ENCODE measurements at regions not wholly inside any gene's neighbourhood (a gene's known extent, or its start where the extent isn't known, plus 50 kb on each side); places are given as distances from the start of the nearest gene placed in this dataset.
"Not testable (repeated sequence)": the region's sequence is repeated elsewhere in the genome, so short reads cannot be mapped to it uniquely, and the experiment has no call there.

DNA sequence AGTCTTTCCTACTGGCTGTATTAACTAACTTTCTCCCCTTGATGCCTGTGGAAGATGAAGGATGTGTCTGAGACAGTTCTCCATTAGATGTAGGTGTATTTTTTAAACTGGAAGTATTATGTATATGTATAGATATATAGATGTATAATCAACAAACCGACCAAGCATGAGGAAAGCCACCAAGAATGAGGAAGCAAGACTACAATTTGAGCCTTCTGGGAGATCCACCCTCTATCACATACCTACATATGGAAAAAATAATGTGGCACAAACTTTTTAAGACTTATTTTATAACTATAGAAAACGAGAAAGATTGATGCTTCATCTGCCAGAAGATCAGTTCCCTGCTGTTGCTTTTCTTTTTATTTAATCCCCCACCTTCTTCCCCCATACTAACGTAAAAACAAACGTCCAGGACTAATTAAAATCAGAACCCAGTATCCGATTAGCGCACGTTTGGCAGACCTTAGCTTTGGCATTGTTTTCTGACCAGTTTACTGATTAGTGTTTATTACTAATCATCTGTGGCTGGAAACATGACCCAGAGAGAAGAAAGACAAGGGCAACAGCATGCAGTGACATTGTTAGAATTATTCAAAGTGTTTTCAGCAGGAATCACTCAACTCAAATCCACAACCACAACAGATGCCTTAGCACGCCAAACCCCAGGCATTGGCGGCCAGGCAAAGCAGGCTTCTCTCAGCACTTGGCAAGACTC is 490.2 kb downstream of the EBF1 start:
- DNase-seq (ENCODE audit: low read depth), result no peak
- in situ Hi-C loops (cut with HindIII; ENCODE audit: low pct_unique_long_range_greater_than_20kb, low sequenced_read_pairs), result no loop called here

DNA sequence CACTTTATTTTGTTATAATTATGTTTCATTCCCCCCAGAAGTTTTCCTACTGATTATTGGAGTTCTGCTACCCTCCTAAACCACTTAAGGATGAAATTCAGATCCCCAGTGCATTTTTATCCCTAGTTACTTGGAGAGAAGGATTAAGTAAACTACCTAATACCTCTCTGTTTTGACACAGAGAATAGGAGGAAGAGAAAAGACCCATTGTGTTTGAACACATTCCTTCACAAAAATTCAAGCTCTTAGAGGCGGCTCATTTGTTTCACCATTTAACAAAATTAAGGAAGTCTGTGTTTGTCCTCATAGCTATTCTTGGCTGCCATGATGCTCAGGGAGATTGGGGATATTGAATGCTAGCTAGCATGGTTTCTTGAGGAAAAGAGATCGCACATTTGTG is 492.6 kb downstream of the EBF1 start:
- in situ Hi-C loops (cut with HindIII; ENCODE audit: low pct_unique_long_range_greater_than_20kb, low sequenced_read_pairs), result no loop called here
- no peak for DNase-seq (ENCODE audit: low read depth)

DNA sequence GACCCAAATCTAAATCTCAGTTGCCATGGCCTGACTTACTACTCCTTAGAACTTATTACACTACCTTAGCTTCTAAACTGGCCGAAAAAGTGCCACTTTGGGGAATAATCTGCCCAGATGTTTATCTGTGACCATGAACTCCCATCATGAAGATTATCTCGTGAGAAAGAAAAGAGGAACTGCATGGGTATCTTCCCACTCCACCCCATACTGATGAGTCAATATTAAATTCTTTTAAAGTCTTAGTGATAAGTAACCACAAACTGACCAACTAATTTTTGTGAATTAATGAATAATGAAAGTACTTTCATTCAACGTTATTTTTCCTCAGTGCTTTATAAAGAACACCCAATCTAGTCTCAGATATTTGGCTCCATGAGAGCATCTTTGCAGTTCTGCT is 493.5 kb downstream of the EBF1 start:
- in situ Hi-C loops (cut with HindIII; ENCODE audit: low pct_unique_long_range_greater_than_20kb, low sequenced_read_pairs), result no loop called here
- DNase-seq (ENCODE audit: low read depth), result no peak

DNA sequence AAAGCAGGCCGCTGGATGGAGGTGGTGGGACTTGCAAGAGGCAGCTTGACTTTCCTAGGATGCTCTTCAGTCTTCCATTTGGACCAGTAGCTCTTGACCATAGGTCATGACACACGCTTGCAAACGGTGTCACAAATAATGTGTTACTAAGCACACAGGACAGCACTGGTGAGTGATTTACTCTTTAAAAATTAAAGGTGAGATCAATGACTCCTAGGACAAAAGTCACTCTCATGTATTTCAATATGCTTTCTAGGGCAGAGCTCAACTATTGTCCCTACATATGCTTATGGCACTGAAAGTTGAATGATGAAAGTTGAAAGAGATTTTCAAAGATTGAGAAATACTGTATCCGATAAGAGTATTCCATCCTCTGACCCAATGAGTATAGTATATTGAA is 496.7 kb downstream of the EBF1 start:
- DNase-seq (ENCODE audit: low read depth), result no peak
- in situ Hi-C loops (cut with HindIII; ENCODE audit: low pct_unique_long_range_greater_than_20kb, low sequenced_read_pairs), result no loop called here

DNA sequence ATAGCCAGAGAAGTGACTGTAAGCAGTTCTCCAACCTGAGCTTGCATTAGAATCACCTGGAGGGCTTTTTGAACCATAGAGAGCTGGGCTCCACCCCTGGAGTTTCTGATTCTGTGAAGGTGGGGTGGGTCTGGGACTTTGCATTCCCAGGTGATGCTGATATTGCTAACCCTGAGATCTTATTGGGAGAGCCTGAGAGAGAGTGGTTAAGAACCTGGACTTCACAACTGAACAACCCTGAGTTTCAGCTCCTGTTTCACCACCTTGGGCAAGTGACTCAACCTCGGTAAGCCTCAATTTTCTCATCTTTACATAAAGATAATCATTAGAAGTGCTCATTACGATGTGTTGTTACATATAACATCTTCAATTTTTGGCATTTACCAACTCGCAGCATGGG is 498.6 kb downstream of the EBF1 start:
- in situ Hi-C loops (cut with HindIII; ENCODE audit: low pct_unique_long_range_greater_than_20kb, low sequenced_read_pairs), result no loop called here
- DNase-seq (ENCODE audit: low read depth), result no peak

DNA sequence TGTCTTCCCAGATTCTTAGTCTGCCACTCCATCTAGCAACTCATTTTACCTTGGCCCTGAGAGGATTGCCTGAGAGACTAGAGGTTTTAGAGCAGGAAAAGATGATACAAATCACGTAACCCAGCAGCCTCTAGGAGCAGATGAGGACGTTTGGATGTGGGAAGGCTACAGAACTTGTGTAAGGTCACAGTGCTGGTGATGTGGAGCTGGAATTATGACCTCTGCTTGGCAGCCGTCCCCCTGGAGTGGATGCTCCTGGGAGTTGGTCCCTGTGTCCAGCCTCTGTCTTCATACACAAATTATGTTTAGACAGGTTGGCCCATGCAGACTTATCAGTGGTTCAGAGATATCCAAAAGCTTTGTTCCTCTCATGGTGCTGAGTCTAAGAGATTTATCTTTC is 499.0 kb downstream of the EBF1 start:
- in situ Hi-C loops (cut with HindIII; ENCODE audit: low pct_unique_long_range_greater_than_20kb, low sequenced_read_pairs), result no loop called here

DNA sequence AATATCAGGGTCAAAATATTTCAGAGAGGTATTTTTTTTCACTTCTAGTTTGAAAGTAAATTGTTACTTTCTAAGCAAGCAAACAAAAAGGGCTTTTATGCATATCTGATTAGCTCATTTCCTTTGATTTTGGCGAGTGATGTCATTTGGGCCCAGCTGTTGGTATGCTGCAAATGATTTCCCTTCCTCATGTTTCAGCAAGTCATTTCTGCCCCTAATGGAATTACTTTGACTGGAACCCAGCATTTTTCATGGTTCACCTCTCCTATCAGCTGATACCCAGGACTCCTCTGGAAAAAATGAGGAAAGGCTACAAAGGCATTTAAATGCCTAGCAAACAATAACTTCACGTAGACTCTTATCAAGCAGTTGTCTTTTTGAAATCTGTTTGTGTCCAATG is 500.6 kb downstream of the EBF1 start:
- in situ Hi-C loops (cut with HindIII; ENCODE audit: low pct_unique_long_range_greater_than_20kb, low sequenced_read_pairs), result no loop called here
- no peak for DNase-seq (ENCODE audit: low read depth)

More for the DNA sequence above, 499.0 kb downstream of the EBF1 start:
- no peak for DNase-seq (ENCODE audit: low read depth)

DNA sequence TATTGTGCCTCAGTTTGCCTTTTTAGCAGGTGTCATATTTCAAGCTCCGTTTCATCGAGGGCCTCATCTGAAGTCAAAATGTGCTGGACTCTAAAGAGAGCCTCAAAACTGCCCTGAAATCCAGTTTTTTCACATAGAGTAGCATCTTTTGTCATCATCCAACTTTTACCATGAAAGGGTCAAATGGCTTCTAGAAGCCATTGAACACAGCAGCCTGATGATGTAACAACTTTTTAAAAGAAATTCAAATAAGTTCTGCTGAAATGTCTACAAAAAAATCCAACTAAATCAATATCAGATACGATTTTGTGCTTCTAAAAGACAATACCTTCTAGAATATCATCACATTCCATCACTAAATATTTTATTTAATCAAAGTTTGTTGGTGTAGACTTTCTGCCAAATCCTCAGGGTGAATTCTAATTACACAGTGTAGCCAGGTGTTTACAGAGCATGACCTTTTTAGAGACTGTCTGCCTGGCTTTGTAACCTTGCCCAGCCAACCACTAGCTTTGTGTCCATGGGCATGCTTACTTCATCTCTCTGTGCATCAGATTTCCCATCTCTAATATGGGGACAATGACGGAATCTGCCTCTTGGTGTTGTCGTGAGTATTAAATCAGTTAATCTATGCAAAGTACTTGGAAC is 505.0 kb downstream of the EBF1 start:
- in situ Hi-C loops (cut with HindIII; ENCODE audit: low pct_unique_long_range_greater_than_20kb, low sequenced_read_pairs), result no loop called here
- no peak for DNase-seq (ENCODE audit: low read depth)

DNA sequence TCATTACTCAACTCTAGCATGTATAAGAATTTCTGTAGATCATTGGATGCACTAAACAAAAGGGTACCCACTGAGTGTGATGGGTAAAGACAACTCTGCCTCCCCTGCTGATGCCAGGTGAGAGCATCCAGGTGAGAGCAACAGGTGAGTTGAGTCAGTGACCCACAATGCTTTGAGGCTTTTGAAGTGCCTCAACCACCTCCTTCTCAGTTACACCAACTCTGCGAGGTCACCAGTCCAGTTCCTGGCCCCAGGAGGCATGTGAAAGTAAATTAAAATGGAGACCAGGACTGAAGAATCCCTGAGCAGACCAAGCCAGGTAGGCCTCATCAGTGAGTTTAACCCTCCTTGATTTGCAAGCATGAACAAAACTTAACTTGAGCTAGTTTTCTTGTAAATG is 505.8 kb downstream of the EBF1 start:
- DNase-seq (ENCODE audit: low read depth), result no peak
- in situ Hi-C loops (cut with HindIII; ENCODE audit: low pct_unique_long_range_greater_than_20kb, low sequenced_read_pairs), result no loop called here

DNA sequence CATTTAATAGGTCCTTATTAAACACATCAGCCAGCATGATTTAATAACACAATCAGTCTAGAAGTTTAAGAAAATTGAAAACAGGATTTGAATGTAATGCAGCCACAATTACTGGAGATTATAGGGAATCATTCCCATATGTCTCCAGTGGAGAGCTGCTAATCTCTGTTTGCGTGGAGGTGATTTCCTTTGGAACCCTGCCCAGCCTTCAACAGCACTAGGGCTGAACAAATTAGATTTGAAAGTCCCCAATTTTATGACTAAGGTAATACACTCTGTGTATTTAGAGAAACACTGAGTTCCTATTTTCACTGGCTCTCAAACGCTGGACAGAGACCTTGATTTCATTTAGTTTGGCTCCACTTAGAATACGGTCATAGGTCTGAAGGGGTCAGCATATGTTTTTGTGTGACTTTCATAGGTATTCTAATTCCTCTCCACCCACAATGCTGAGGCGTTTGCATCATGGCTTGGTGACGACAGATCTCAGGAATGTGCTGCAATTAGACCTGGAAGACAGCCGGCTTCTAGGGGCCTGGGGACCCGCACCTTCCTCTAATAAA is 508.3 kb downstream of the EBF1 start:
- DNase-seq (ENCODE audit: low read depth), result no peak
- in situ Hi-C loops (cut with HindIII; ENCODE audit: low pct_unique_long_range_greater_than_20kb, low sequenced_read_pairs), result no loop called here

DNA sequence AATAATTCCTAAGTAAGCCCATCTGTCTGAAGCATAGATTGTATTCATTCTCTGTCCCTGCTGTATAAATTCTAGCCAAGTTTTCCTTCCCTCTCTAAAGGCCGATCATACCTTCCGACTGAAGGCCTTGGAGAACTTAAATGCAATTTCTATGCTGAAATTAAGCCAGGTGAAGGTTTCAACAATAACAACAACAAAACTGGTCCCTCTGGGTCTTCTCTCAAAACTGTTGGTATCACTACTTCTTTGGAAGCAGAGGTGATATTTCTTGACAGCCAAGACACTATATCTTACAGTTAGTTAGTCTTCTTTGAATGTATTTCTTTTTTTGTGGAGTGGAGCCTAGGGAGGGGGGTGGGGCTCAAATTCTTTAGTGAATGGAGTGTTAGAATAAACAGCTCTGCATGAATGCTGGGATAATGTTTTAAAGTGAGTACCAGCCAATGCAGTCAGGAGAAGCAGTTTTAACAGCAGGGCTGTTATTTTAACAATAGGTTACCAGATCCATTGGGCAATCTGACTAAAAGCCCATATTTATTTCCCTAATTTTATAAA is 508.9 kb downstream of the EBF1 start:
- in situ Hi-C loops (cut with HindIII; ENCODE audit: low pct_unique_long_range_greater_than_20kb, low sequenced_read_pairs), result no loop called here
- no peak for DNase-seq (ENCODE audit: low read depth)

DNA sequence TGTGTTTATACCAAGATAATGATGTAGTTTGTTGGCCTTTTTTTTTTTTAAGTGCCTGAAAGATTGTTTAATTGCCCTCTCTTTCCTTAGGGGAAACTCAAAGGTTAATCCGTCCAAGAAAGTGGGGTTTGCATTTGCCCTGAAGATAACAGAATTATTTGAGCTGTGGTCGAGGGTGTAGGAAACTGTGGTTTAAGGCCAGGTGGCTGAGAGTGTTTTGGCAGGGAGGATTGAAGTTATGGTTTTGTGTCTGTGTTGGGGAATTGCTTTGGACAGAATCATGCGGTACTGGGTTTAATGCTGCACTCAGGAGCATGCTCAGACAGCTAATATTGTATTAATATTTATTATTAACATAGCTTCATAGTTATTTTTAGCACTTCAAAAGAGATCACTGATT is 509.8 kb downstream of the EBF1 start:
- DNase-seq (ENCODE audit: low read depth), result no peak

DNA sequence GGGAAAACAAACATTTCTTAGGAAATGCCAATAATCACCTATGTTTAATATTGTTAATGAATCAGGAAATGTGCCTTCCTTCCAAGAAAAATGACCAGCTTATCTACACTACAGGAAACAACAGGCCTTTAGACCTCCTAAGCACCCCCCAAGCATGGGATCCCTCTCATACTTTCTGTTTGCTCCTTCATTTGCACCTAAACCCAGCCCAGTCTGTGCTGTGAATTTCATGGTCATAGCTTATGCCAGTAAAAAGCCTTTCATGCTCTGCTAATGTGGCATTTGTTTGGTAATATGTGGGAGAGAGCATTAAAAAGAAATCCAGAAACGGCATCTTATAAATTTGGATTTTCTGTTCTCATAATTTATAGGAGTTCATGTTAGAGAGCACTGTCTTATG is 511.1 kb downstream of the EBF1 start:
- in situ Hi-C loops (cut with HindIII; ENCODE audit: low pct_unique_long_range_greater_than_20kb, low sequenced_read_pairs), result no loop called here
- DNase-seq (ENCODE audit: low read depth), result no peak

More for the DNA sequence above, 509.8 kb downstream of the EBF1 start:
- in situ Hi-C loops (cut with HindIII; ENCODE audit: low pct_unique_long_range_greater_than_20kb, low sequenced_read_pairs), result no loop called here

DNA sequence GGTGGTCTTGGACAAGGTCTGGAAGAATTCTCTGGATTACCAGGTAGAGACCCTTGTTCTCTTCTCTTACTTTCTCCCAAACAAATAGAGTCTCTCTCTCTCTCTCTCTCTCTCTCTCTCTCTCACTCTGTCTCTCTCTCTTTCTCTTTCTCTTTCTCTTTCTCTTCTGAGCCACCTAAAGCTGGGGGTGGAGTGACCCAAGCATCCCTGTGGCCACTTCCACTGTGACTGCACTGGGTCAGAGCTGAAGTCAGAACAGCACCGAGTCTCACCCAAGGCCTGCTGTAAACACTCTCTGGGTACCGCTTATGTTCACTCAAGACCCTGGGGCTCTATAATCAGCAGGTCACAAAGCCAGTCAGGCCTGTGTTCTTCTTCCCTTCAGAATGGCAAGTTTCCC is 513.7 kb downstream of the EBF1 start:
- DNase-seq (ENCODE audit: low read depth), result no peak
- in situ Hi-C loops (cut with HindIII; ENCODE audit: low pct_unique_long_range_greater_than_20kb, low sequenced_read_pairs), result no loop called here

DNA sequence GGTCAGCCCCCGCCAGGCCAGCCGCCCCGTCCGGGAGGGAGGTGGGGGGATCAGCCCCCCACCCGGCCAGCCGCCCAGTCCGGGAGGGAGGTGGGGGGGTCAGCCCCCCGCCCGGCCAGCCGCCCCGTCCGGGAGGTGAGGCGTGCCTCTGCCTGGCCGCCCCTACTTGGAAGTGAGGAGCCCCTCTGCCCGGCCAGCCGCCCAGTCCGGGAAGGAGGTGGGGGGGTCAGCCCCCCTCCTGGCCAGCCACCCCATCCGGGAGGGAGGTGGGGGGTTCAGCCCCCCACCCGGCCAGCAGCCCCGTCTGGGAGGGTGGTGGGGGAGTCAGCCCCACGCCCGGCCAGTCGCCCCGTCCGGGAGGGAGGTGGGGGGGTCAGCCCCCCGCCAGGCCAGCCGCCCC is 517.0 kb downstream of the EBF1 start:
- in situ Hi-C loops (cut with HindIII; ENCODE audit: low pct_unique_long_range_greater_than_20kb, low sequenced_read_pairs), result not testable (repeated sequence)

DNA sequence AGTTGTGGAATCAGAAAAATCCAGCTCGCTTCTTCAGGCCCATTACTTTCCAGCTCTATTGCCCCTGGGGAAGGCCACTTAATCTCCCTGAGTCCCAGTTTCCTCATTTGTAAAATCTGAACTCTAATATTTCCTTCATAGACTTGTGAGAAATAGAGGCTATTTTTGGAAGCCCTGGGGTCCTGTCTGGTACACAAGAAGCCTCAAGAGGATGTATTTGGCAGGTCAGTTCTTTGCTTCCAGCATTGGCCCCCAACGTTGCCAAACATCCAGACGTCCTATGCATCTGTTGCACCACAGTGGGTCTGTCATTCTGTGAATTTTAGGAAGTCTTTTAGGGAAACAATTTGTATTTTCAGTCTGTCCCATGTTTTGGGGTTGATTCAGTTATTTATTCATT is 525.9 kb downstream of the EBF1 start:
- DNase-seq (ENCODE audit: low read depth), result no peak
- in situ Hi-C loops (cut with HindIII; ENCODE audit: low pct_unique_long_range_greater_than_20kb, low sequenced_read_pairs), result no loop called here

More for the DNA sequence above, 517.0 kb downstream of the EBF1 start:
- DNase-seq (ENCODE audit: low read depth), result not testable (repeated sequence)

DNA sequence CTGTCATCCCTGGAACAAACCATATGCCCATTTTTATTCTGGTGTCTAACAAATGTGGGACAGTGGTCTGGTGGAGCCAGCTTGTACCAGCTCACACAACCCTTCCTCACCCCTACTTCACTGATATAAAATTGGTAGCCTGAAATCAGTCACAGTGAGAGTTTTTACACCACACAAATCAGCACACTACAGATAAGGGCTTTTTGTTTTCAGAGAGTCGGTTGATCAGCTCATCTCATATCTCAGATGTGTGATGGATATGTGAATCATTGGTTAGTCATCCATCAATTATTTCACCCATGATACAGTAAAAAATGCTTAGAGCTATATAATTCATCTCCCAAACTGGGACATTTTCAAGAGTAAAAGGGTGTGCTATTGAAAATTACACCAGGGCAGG is 529.2 kb downstream of the EBF1 start:
- in situ Hi-C loops (cut with HindIII; ENCODE audit: low pct_unique_long_range_greater_than_20kb, low sequenced_read_pairs), result no loop called here
- DNase-seq (ENCODE audit: low read depth), result no peak

DNA sequence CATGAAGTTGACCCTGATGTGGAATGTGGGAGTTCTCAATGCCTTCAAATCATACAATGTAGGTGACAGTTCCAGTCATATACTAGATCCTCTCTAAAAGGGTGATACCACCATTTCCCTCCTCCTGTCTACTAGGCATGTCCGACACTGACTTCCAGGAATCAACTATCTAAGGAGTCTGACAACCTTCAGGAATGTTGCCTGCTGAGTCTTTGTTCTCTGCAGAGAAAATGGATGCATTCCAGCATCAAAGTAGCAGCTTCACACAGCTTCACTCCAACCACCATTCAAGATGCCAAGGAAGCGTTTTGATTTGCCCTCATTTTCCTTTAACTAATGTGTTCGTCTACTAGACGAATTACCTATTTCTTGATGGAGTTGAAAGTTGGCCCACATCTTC is 530.2 kb downstream of the EBF1 start:
- DNase-seq (ENCODE audit: low read depth), result no peak
- in situ Hi-C loops (cut with HindIII; ENCODE audit: low pct_unique_long_range_greater_than_20kb, low sequenced_read_pairs), result no loop called here

DNA sequence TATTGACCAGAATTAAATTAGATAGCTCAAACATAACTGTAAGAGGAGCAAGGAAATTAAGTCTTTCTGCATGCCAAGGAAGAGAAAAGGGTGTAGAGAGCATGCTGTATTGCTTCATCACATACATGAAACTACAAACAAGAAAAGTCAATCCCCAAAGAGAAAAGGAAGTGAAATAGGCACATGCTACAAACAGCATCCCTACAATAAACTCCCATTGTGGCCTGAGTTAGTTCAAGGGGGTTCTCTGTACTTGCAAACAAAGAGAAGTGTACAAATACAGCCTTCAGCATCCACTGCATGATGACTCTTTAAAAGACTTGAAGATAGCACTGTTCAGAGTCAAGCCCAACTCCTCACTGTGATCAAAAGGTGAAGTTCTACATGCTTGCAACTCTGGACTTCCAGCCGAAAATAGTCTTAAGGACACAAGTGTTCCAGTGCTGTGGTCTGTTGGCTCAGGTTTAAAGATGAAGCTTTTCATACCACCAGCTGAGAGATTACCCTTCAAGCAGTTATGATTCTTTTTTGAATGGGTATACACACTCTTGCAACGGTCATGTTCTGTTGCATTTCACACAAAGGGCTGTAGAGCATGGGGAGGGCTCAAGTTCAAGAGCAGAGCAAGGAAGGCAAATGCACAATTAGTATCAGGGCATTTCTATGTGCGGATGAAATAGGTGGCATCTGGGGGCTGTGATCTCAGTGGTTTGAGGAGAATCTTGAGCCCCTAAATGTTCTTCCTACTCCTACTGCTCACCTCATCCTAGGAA is 534.5 kb downstream of the EBF1 start:
- no peak for DNase-seq (ENCODE audit: low read depth)
- in situ Hi-C loops (cut with HindIII; ENCODE audit: low pct_unique_long_range_greater_than_20kb, low sequenced_read_pairs), result no loop called here
